OCI-LY3 (cell line): ENCODE measurements at regions not wholly inside any gene's neighbourhood (a gene's known extent, or its start where the extent isn't known, plus 50 kb on each side); places are given as distances from the start of the nearest gene placed in this dataset.

Experiments used
- CTCF ChIP-seq: fragments of 200-600, 300-600 bp; sonication (generic); IDR thresholded peaks from 2 replicates; pipeline ENCODE4 v1.5.1; 2014; ENCODE audit warnings: antibody characterized with exemption, low read length, low read depth
- EZH2phosphoT487 ChIP-seq: fragments of 200-600 bp; shearing (Covaris generic); IDR thresholded peaks from 2 replicates; pipeline ENCODE4 v1.6.1; 2018; ENCODE audit warnings: antibody characterized with exemption, mixed run types, low read depth

- no peak for TF ChIP-seq CTCF
- no peak for TF ChIP-seq EZH2phosphoT487
Measured at GRCh38 chr6:153207617-153208016, 76.5 kb upstream of the RGS17 start.
